Esophagus muscularis mucosa (tissue), 4 donors: ENCODE measurements at regions not wholly inside any gene's neighbourhood (a gene's known extent, or its start where the extent isn't known, plus 50 kb on each side); places are given as distances from the start of the nearest gene placed in this dataset.

ENCODE experiments used
- DNase-seq: peaks from one replicate; pipeline ENCODE4 v3.0.0-alpha.2; 2017; ENCODE audit errors: extremely low spot score
- H3K27ac ChIP-seq, 4 donors: fragments of 200-600 bp; sonication (generic); replicated peaks in 1 of 4; 1 replicate in 3 of 4; 2 replicates in 1 of 4; pipeline ENCODE4 v1.5.1; 2016 to 2019; ENCODE audit warnings: mild to moderate bottlenecking in 1 of 4
- H3K27me3 ChIP-seq, 4 donors: fragments of 200-600 bp; sonication (generic); one replicate each; pipeline versions ENCODE4 v1.5.1 to v1.6.0; 2016 to 2019
- H3K36me3 ChIP-seq, 4 donors: fragments of 200-600 bp; sonication (generic); one replicate each; pipeline ENCODE4 v1.5.1; 2016 to 2019
- H3K4me1 ChIP-seq, 4 donors: fragments of 200-600 bp; sonication (generic); one replicate each; pipeline ENCODE4 v1.5.1; 2016 to 2019
- H3K4me3 ChIP-seq, 4 donors: fragments of 200-600 bp; sonication (generic); 1 replicate in 2 of 4; 2 replicates in 2 of 4; pipeline ENCODE4 v1.5.1; 2016 to 2019; ENCODE audit warnings: mild to moderate bottlenecking in 4 of 4, moderate library complexity in 1 of 4
- H3K9me3 ChIP-seq, 4 donors: fragments of 200-600 bp; sonication (generic); 1 replicate in 3 of 4; 2 replicates in 1 of 4; pipeline ENCODE4 v1.5.1; 2016 to 2019
- CTCF ChIP-seq, 3 experiments: fragments of 200-600 bp in 2 of 3; fragments of 450-650 bp in 1 of 3; sonication (generic) in 2 of 3; IDR thresholded peaks; one replicate each; pipeline ENCODE4 v1.5.1; 2017 to 2019; ENCODE audit warnings: antibody characterized with exemption in 3 of 3, mild to moderate bottlenecking in 2 of 3, moderate library complexity in 1 of 3
- EP300 ChIP-seq: sonication (generic); formaldehyde crosslinking; IDR thresholded peaks from one replicate; pipeline ENCODE4 v1.6.1; 2017; ENCODE audit warnings: antibody characterized with exemption
- POLR2A ChIP-seq: fragments of 450-650 bp; IDR thresholded peaks from one replicate; pipeline ENCODE4 v1.6.1; 2017; ENCODE audit warnings: antibody characterized with exemption, moderate library complexity, mild to moderate bottlenecking, low read depth
- POLR2AphosphoS5 ChIP-seq, 2 donors: sonication (generic); formaldehyde crosslinking; IDR thresholded peaks; one replicate each; pipeline ENCODE4 v1.6.1; 2017; ENCODE audit warnings: antibody characterized with exemption in 2 of 2
- WGBS: methylation state at CpG from one replicate; pipeline ENCODE4 v1.1.5; 2018; 5-methylcytosine and 5-hydroxymethylcytosine counted together
- intact Hi-C: fragments of 100-400 bp; cut with DNase I; formaldehyde crosslinking; loops from one replicate; pipeline ENCODE4 v1.15.1; 2023

GRCh38 chr13:80783926-80784565 is 443.1 kb upstream of the SPRY2 start:
- intact Hi-C loops: no loop called here
- Histone ChIP-seq H3K27me3 (no peaks in the 10 kb centered on the region), H3K27ac (peak overlapping the region; percentile 7 to 15 (median 10)), H3K9me3 (no peaks in the 10 kb centered on the region), H3K36me3 (no peaks in the 10 kb centered on the region), H3K4me1 (no peaks in the 10 kb centered on the region), H3K4me3 (no peak overlapping the region)
- no peak for TF ChIP-seq POLR2A
- TF ChIP-seq CTCF (IDR thresholded peaks at IDR 0.05): no peak
- no peak for TF ChIP-seq POLR2AphosphoS5 (IDR thresholded peaks at IDR 0.05)
- no peak for TF ChIP-seq EP300
- DNase-seq: no peak
- WGBS: 73% methylated on average over 3 of the region's 3 CpGs

- intact Hi-C loops: no loop called here
- no peak overlapping the region for H3K4me3 ChIP-seq
- H3K27me3 ChIP-seq: no peaks in the 10 kb centered on the region
- no peak overlapping the region for H3K27ac ChIP-seq
- H3K36me3 ChIP-seq: no peaks in the 10 kb centered on the region
- H3K9me3 ChIP-seq: no peaks in the 10 kb centered on the region
- no peaks in the 10 kb centered on the region for H3K4me1 ChIP-seq
- no peak for DNase-seq
- no peak for TF ChIP-seq POLR2A
- 64% methylated on average over 1 of the region's 1 CpG for WGBS
Measured at GRCh38 chr13:80782441-80782840, 441.5 kb upstream of the SPRY2 start.

- no peak for TF ChIP-seq POLR2A
- no peak overlapping the region for H3K27ac ChIP-seq
- no peaks in the 10 kb centered on the region for H3K4me1 ChIP-seq
- intact Hi-C loops: no loop called here
- no peaks in the 10 kb centered on the region for H3K36me3 ChIP-seq
- H3K27me3 ChIP-seq: no peaks in the 10 kb centered on the region
- H3K4me3 ChIP-seq: no peak overlapping the region
- no peak for DNase-seq
- no peaks in the 10 kb centered on the region for H3K9me3 ChIP-seq
- 88% methylated on average over 1 of the region's 1 CpG for WGBS
Measured at GRCh38 chr13:80778297-80778696, 437.4 kb upstream of the SPRY2 start.

GRCh38 chr13:80757694-80758093 is 416.8 kb upstream of the SPRY2 start:
- no peaks in the 10 kb centered on the region for H3K4me1 ChIP-seq
- no peaks in the 10 kb centered on the region for H3K27me3 ChIP-seq
- H3K9me3 ChIP-seq: no peaks in the 10 kb centered on the region
- intact Hi-C loops: no loop called here
- H3K27ac ChIP-seq: no peak overlapping the region
- H3K4me3 ChIP-seq: no peak overlapping the region
- no peak for DNase-seq
- no peaks in the 10 kb centered on the region for H3K36me3 ChIP-seq
- no peak for TF ChIP-seq POLR2AphosphoS5 (IDR thresholded peaks at IDR 0.05)
- TF ChIP-seq EP300: no peak
- TF ChIP-seq CTCF (IDR thresholded peaks at IDR 0.05): no peak
- TF ChIP-seq POLR2A: no peak

GRCh38 chr13:80755910-80756309 is 415.0 kb upstream of the SPRY2 start:
- 75% methylated on average over 1 of the region's 1 CpG for WGBS
- no peak for DNase-seq
- Histone ChIP-seq H3K4me3 (no peak overlapping the region), H3K36me3 (no peaks in the 10 kb centered on the region), H3K4me1 (no peaks in the 10 kb centered on the region), H3K27me3 (no peaks in the 10 kb centered on the region), H3K9me3 (no peaks in the 10 kb centered on the region), H3K27ac (no peak overlapping the region)
- intact Hi-C loops: no loop called here
- no peak for TF ChIP-seq POLR2AphosphoS5 (IDR thresholded peaks at IDR 0.05)
- no peak for TF ChIP-seq EP300
- no peak for TF ChIP-seq CTCF (IDR thresholded peaks at IDR 0.05)
- no peak for TF ChIP-seq POLR2A

GRCh38 chr13:80754441-80754840 is 413.5 kb upstream of the SPRY2 start:
- H3K9me3 ChIP-seq: no peaks in the 10 kb centered on the region
- no peaks in the 10 kb centered on the region for H3K27me3 ChIP-seq
- intact Hi-C loops: no loop called here
- WGBS: 55% methylated on average over 1 of the region's 1 CpG
- no peak overlapping the region for H3K27ac ChIP-seq
- TF ChIP-seq POLR2AphosphoS5 (IDR thresholded peaks at IDR 0.05) (no peak), POLR2A (no peak), EP300 (no peak), CTCF (IDR thresholded peaks at IDR 0.05) (no peak)
- H3K4me1 ChIP-seq: no peaks in the 10 kb centered on the region
- DNase-seq: no peak
- no peak overlapping the region for H3K4me3 ChIP-seq
- H3K36me3 ChIP-seq: no peaks in the 10 kb centered on the region
